ENCODE measurements at regions not wholly inside any gene's neighbourhood (a gene's known extent, or its start where the extent isn't known, plus 50 kb on each side); places are given as distances from the start of the nearest gene placed in this dataset.

DNA sequence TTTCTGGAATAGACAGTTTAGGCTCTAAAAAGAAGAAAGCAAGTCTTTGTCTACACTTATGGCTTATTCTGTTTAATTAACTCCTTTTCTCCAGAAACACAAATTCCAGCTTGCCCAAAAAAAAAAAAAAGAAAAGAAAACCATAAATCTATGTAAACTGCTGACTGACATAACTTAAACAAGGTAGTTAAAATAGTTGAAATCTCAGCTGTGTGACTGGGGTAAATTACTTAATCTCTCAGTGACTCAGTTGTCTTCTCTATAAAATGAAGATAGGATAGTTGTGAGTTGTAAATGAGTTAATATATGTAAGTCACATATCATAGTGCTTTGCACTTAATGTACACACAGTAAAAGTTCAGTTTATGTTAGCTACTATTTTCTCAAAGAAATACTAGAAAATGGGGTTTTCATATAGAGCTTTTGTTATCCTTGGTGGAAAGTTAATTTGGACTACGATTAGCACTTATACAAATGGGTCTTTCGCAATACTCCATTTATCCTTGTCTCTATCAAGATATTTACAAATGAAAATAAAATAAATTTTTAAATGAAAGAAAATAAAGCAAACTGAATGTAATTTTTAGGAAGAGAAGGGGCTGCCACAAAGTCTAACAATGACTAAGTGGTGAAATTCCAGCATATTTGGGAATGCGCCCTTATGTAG is 200.9 kb downstream of the MBL2 start:
- Histone ChIP-seq H3K4me2 (ENCODE audit: low read length) (no peak overlapping the region), H3K4me1 (ENCODE audit: control insufficient read depth, low read length) (no peaks in the 10 kb centered on the region), H3K9me2 (replicated peaks; ENCODE audit: control insufficient read depth, low read length) (no peaks in the 10 kb centered on the region), H3K4me3 (ENCODE audit: low read length) (no peak overlapping the region), H3K27me3 (ENCODE audit: control insufficient read depth, low read length) (peaks cover 10% of the 10 kb centered on the region; the same call in 1 of the 2 replicates), H3K9me3 (ENCODE audit: control insufficient read depth, insufficient read depth, low read length) (no peaks in the 10 kb centered on the region), H3K79me2 (ENCODE audit: control insufficient read depth, low read length) (no peaks in the 10 kb centered on the region), H3K36me3 (ENCODE audit: control insufficient read depth, low read length) (no peaks in the 10 kb centered on the region), H4K20me1 (ENCODE audit: control insufficient read depth, insufficient read depth, low read depth, low read length) (no peaks in the 10 kb centered on the region), H3K27ac (ENCODE audit: low read depth, low read length) (no peak overlapping the region), H3F3A (ENCODE audit: control insufficient read depth, insufficient read depth) (no peaks in the 10 kb centered on the region)
- TF ChIP-seq EZH2phosphoT487 (IDR thresholded peaks at IDR 0.05; ENCODE audit: borderline replicate concordance, low read length) (no peak), CTCF (IDR thresholded peaks at IDR 0.05; ENCODE audit: low read depth, low read length, poor library complexity, severe bottlenecking) (no peak)

DNA sequence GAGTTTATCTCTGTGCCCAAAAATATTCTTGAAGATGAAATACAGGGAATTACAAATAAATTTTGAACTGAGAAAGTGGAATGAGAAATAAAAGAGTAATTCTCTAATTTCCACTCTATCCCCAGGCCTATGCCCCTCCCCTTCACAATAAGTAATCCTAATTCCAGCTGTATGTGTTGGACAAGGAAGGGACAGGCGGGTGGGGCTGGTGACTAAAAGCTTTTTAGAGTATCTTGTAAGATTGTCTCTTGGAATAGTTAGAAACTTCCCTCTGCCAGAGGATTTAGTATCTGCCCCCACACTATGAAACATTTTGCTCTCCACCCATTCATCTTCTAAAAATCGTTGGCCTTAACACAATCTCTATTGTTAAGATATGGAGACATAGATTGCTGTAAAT is 199.2 kb downstream of the MBL2 start:
- Histone ChIP-seq H3F3A (ENCODE audit: control insufficient read depth, insufficient read depth) (no peaks in the 10 kb centered on the region), H3K27ac (ENCODE audit: low read depth, low read length) (no peak overlapping the region), H3K36me3 (ENCODE audit: control insufficient read depth, low read length) (no peaks in the 10 kb centered on the region), H3K9me3 (ENCODE audit: control insufficient read depth, insufficient read depth, low read length) (no peaks in the 10 kb centered on the region), H3K4me2 (ENCODE audit: low read length) (no peak overlapping the region), H3K9me2 (replicated peaks; ENCODE audit: control insufficient read depth, low read length) (no peaks in the 10 kb centered on the region), H4K20me1 (ENCODE audit: control insufficient read depth, insufficient read depth, low read depth, low read length) (no peaks in the 10 kb centered on the region), H3K27me3 (ENCODE audit: control insufficient read depth, low read length) (peaks cover 9% of the 10 kb centered on the region; the same call in 1 of the 2 replicates), H3K4me3 (ENCODE audit: low read length) (no peak overlapping the region), H3K4me1 (ENCODE audit: control insufficient read depth, low read length) (no peaks in the 10 kb centered on the region), H3K79me2 (ENCODE audit: control insufficient read depth, low read length) (no peaks in the 10 kb centered on the region)
- no peak for TF ChIP-seq CTCF (IDR thresholded peaks at IDR 0.05; ENCODE audit: low read depth, low read length, poor library complexity, severe bottlenecking)
- TF ChIP-seq EZH2phosphoT487 (IDR thresholded peaks at IDR 0.05; ENCODE audit: borderline replicate concordance, low read length): no peak

DNA sequence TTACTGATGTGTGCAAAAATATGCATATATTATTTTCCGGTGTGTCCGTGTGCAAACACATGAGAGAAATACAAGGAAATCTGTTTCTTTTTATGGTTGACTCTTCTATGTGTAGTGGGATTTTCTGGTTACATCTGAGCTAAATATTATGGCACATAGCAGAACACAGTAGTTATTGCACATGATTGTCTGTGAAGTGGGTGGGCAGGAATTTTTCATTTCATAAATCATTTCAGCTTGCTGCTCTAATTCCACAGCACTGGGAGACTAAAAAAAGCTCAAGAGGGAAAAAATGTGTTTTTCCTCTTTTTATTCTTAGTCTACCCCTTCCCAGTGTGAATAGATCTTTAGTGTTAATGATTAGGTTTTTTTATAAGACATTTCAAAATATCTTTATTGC is 197.9 kb downstream of the MBL2 start:
- H3K4me3 ChIP-seq (ENCODE audit: low read length): no peak overlapping the region
- no peaks in the 10 kb centered on the region for H3K36me3 ChIP-seq (ENCODE audit: control insufficient read depth, low read length)
- H3K4me2 ChIP-seq (ENCODE audit: low read length): no peak overlapping the region
- H3K27ac ChIP-seq (ENCODE audit: low read depth, low read length): no peak overlapping the region
- H3K9me2 ChIP-seq (replicated peaks; ENCODE audit: control insufficient read depth, low read length): no peaks in the 10 kb centered on the region
- H3F3A ChIP-seq (ENCODE audit: control insufficient read depth, insufficient read depth): no peaks in the 10 kb centered on the region
- no peaks in the 10 kb centered on the region for H4K20me1 ChIP-seq (ENCODE audit: control insufficient read depth, insufficient read depth, low read depth, low read length)
- H3K79me2 ChIP-seq (ENCODE audit: control insufficient read depth, low read length): no peaks in the 10 kb centered on the region
- H3K9me3 ChIP-seq (ENCODE audit: control insufficient read depth, insufficient read depth, low read length): no peaks in the 10 kb centered on the region
- TF ChIP-seq EZH2phosphoT487 (IDR thresholded peaks at IDR 0.05; ENCODE audit: borderline replicate concordance, low read length): no peak
- TF ChIP-seq CTCF (IDR thresholded peaks at IDR 0.05; ENCODE audit: low read depth, low read length, poor library complexity, severe bottlenecking): no peak
- peaks cover 7% of the 10 kb centered on the region; the same call in 1 of the 2 replicates for H3K27me3 ChIP-seq (ENCODE audit: control insufficient read depth, low read length)
- H3K4me1 ChIP-seq (ENCODE audit: control insufficient read depth, low read length): no peaks in the 10 kb centered on the region

Data from DOHH2 (cell line).